Gastrocnemius medialis (tissue), 4 donors: ENCODE measurements at regions not wholly inside any gene's neighbourhood (a gene's known extent, or its start where the extent isn't known, plus 50 kb on each side); places are given as distances from the start of the nearest gene placed in this dataset.

Experiments
- POLR2A ChIP-seq, 2 donors: fragments of 450-650 bp; IDR thresholded peaks; one replicate each; pipeline ENCODE4 v1.6.1; 2017; ENCODE audit warnings: antibody characterized with exemption in 2 of 2, mild to moderate bottlenecking in 2 of 2, moderate library complexity in 2 of 2
- TF ChIP-seq, protein P1 (sequence below), 5 experiments: fragments of 450-650 bp in 3 of 5; fragments of 200-600 bp in 2 of 5; sonication (generic) in 2 of 5; IDR thresholded peaks in 4 of 5; conservative IDR thresholded peaks in 1 of 5; 1 replicate in 4 of 5; 2 replicates in 1 of 5; pipeline ENCODE4 v1.5.1; 2016 to 2019; ENCODE audit warnings: antibody characterized with exemption in 5 of 5, mild to moderate bottlenecking in 3 of 5, moderate library complexity in 3 of 5

- TF ChIP-seq, protein P1, sequence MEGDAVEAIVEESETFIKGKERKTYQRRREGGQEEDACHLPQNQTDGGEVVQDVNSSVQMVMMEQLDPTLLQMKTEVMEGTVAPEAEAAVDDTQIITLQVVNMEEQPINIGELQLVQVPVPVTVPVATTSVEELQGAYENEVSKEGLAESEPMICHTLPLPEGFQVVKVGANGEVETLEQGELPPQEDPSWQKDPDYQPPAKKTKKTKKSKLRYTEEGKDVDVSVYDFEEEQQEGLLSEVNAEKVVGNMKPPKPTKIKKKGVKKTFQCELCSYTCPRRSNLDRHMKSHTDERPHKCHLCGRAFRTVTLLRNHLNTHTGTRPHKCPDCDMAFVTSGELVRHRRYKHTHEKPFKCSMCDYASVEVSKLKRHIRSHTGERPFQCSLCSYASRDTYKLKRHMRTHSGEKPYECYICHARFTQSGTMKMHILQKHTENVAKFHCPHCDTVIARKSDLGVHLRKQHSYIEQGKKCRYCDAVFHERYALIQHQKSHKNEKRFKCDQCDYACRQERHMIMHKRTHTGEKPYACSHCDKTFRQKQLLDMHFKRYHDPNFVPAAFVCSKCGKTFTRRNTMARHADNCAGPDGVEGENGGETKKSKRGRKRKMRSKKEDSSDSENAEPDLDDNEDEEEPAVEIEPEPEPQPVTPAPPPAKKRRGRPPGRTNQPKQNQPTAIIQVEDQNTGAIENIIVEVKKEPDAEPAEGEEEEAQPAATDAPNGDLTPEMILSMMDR (IDR thresholded peaks at IDR 0.05 in 4 of 5, conservative IDR thresholded peaks at IDR 0.05 in 1 of 5), result no peak
- no peak for TF ChIP-seq POLR2A (IDR thresholded peaks at IDR 0.05)
These were observed 106.5 kb upstream of the PLXNC1 start for GRCh38 chr12:94041850-94042249.
